ENCODE measurements at regions not wholly inside any gene's neighbourhood (a gene's known extent, or its start where the extent isn't known, plus 50 kb on each side); places are given as distances from the start of the nearest gene placed in this dataset.

- no CpG with 5 or more reads among the region's 1 CpG for WGBS (ENCODE audit: insufficient coverage)
- Histone ChIP-seq H2AFZ (ENCODE audit: insufficient read depth, low read depth, low read length, poor library complexity, severe bottlenecking) (no peak overlapping the region), H3K4me1 (ENCODE audit: control insufficient read depth in 2 of 2, insufficient read depth in 2 of 2, low read length in 2 of 2) (no peaks in the 10 kb centered on the region), H3K9ac (ENCODE audit: low read length) (no peak overlapping the region), H3K36me3 (replicated peaks in 1 of 2; ENCODE audit: control extremely low read depth in 1 of 2, control insufficient read depth in 1 of 2, extremely low read depth in 1 of 2, insufficient read depth in 2 of 2, low read length in 1 of 2) (no peaks in the 10 kb centered on the region), H4K20me1 (ENCODE audit: control insufficient read depth, insufficient read depth, low read length, poor library complexity, severe bottlenecking) (no peaks in the 10 kb centered on the region), H3K4me2 (replicated peaks; ENCODE audit: low read depth, low read length, poor library complexity, severe bottlenecking) (no peak overlapping the region), H3K4me3 (ENCODE audit: control extremely low read depth in 1 of 5, extremely low read depth in 1 of 5, insufficient read depth in 1 of 5, low read depth in 2 of 5, low read length in 4 of 5) (no peak overlapping the region), H3K9me3 (ENCODE audit: control extremely low read depth in 1 of 3, control insufficient read depth in 2 of 3, insufficient read depth in 1 of 3, low read length in 2 of 3) (peaks cover 0 to 4% (median 3%) of the 10 kb centered on the region in 3 donors), H3K79me2 (ENCODE audit: control insufficient read depth, insufficient read depth, low read length) (no peaks in the 10 kb centered on the region), H3K27me3 (replicated peaks in 1 of 4; ENCODE audit: control extremely low read depth in 1 of 4, control insufficient read depth in 3 of 4, insufficient read depth in 4 of 4, low read length in 3 of 4) (no peaks in the 10 kb centered on the region), H3K27ac (ENCODE audit: low read length in 2 of 2) (no peak overlapping the region)
- Mint-ChIP-seq H3K4me3 (no peak overlapping the region), H3K9me3 (ENCODE audit: insufficient read depth) (peaks cover 7% of the 10 kb centered on the region), H3K4me1 (no peaks in the 10 kb centered on the region), H3K27ac (no peak overlapping the region), H3K27me3 (no peaks in the 10 kb centered on the region)
- ATAC-seq (ENCODE audit: low read depth) (no peak), DNase-seq (no peak)
- TF ChIP-seq EZH2 (IDR thresholded peaks at IDR 0.05; ENCODE audit: borderline replicate concordance, insufficient read depth, low read depth, low read length, poor library complexity, severe bottlenecking) (no peak), CTCF (IDR thresholded peaks at IDR 0.05) (no peak)
- intact Hi-C loops (cut with micrococcal nuclease) = no loop called here
- POLR2A ChIA-PET = no interaction called here
- CTCF ChIA-PET = no interaction called here
These were observed 295.6 kb downstream of the NR2F1-AS1 start for GRCh38 chr5:93285461-93285860.

GRCh38 chr5:93281980-93282772, 298.8 kb downstream of the NR2F1-AS1 start:
- ATAC-seq (ENCODE audit: low read depth) = no peak
- Histone ChIP-seq H3K27me3 (replicated peaks in 1 of 4; ENCODE audit: control extremely low read depth in 1 of 4, control insufficient read depth in 3 of 4, insufficient read depth in 4 of 4, low read length in 3 of 4) (no peaks in the 10 kb centered on the region), H3K4me2 (replicated peaks; ENCODE audit: low read depth, low read length, poor library complexity, severe bottlenecking) (no peak overlapping the region), H3K27ac (ENCODE audit: low read length in 2 of 2) (no peak overlapping the region), H3K79me2 (ENCODE audit: control insufficient read depth, insufficient read depth, low read length) (no peaks in the 10 kb centered on the region), H3K4me1 (ENCODE audit: control insufficient read depth in 2 of 2, insufficient read depth in 2 of 2, low read length in 2 of 2) (no peaks in the 10 kb centered on the region), H3K9me3 (ENCODE audit: control extremely low read depth in 1 of 3, control insufficient read depth in 2 of 3, insufficient read depth in 1 of 3, low read length in 2 of 3) (peaks cover 0 to 3% (median 3%) of the 10 kb centered on the region in 3 donors), H3K36me3 (replicated peaks in 1 of 2; ENCODE audit: control extremely low read depth in 1 of 2, control insufficient read depth in 1 of 2, extremely low read depth in 1 of 2, insufficient read depth in 2 of 2, low read length in 1 of 2) (no peaks in the 10 kb centered on the region), H4K20me1 (ENCODE audit: control insufficient read depth, insufficient read depth, low read length, poor library complexity, severe bottlenecking) (no peaks in the 10 kb centered on the region), H2AFZ (ENCODE audit: insufficient read depth, low read depth, low read length, poor library complexity, severe bottlenecking) (no peak overlapping the region), H3K4me3 (ENCODE audit: control extremely low read depth in 1 of 5, extremely low read depth in 1 of 5, insufficient read depth in 1 of 5, low read depth in 2 of 5, low read length in 4 of 5) (no peak overlapping the region), H3K9ac (ENCODE audit: low read length) (no peak overlapping the region)
- TF ChIP-seq EZH2 (IDR thresholded peaks at IDR 0.05; ENCODE audit: borderline replicate concordance, insufficient read depth, low read depth, low read length, poor library complexity, severe bottlenecking) (no peak), CTCF (IDR thresholded peaks at IDR 0.05) (no peak)
- H3K9me3 Mint-ChIP-seq (ENCODE audit: insufficient read depth) = peaks cover 5% of the 10 kb centered on the region
- no peak for DNase-seq
- no peak overlapping the region for H3K4me3 Mint-ChIP-seq
- no peak overlapping the region for H3K27ac Mint-ChIP-seq
- intact Hi-C loops (cut with micrococcal nuclease) = no loop called here
- no peaks in the 10 kb centered on the region for H3K4me1 Mint-ChIP-seq
- 83% methylated on average over 3 of the region's 4 CpGs for WGBS (ENCODE audit: insufficient coverage)
- H3K27me3 Mint-ChIP-seq = no peaks in the 10 kb centered on the region
- ChIA-PET POLR2A (no interaction called here), CTCF (no interaction called here)

Data from B cell (primary cell).